OCI-LY7 (cell line): ENCODE measurements at regions not wholly inside any gene's neighbourhood (a gene's known extent, or its start where the extent isn't known, plus 50 kb on each side); places are given as distances from the start of the nearest gene placed in this dataset.

Source experiments
- BruUV-seq: library from RNA; stranded (reverse); fragments of 400-500 nt; replicated peaks from 2 replicates; lab custom pipeline; 2021; lab: Mats Ljungman, UMichigan
- CTCF ChIA-PET: fragments of 300-600 bp; sonication (Branson Sonifier 250); formaldehyde crosslinking; loops from one replicate; lab custom pipeline; 2022; ENCODE audit warnings: antibody characterized with exemption; ENCODE audit not compliant: unreplicated experiment; lab: Charles Lee
- POLR2A ChIA-PET: fragments of 300-600 bp; sonication (Branson Sonifier 250); formaldehyde crosslinking; loops from one replicate; lab custom pipeline; 2022; ENCODE audit warnings: antibody characterized with exemption; lab: Charles Lee
- DNase-seq: peaks from one replicate; pipeline ENCODE4 v3.0.0-alpha.2; 2015; ENCODE audit warnings: low spot score
- H2AFZ ChIP-seq: fragments of 200-600 bp; sonication (generic), shearing (Covaris generic); 2 replicates; pipeline ENCODE4 v1.6.1; 2014; ENCODE audit warnings: mild to moderate bottlenecking, antibody characterized with exemption, low read length, moderate library complexity
- H3K27ac ChIP-seq: fragments of 200-600 bp; sonication (generic); 2 replicates; pipeline ENCODE4 v1.5.1; 2014; ENCODE audit warnings: mixed run types, low read depth, mild to moderate bottlenecking, moderate library complexity, low read length, inconsistent platforms; ENCODE audit not compliant: poor library complexity, severe bottlenecking
- H3K36me3 ChIP-seq: fragments of 200-600 bp; sonication (generic); 2 replicates; pipeline ENCODE4 v1.6.1; 2014; ENCODE audit warnings: mild to moderate bottlenecking, antibody characterized with exemption, low read length, moderate library complexity, mixed read lengths; ENCODE audit not compliant: insufficient read depth
- H3K4me1 ChIP-seq: fragments of 200-600 bp; sonication (generic); 2 replicates; pipeline ENCODE4 v1.5.1; 2014; ENCODE audit warnings: mild to moderate bottlenecking, low read length; ENCODE audit not compliant: insufficient read depth, poor library complexity, severe bottlenecking
- H3K4me2 ChIP-seq: fragments of 200-600 bp; sonication (generic); 2 replicates; pipeline ENCODE4 v1.6.1; 2014; ENCODE audit warnings: mild to moderate bottlenecking, low read length
- H3K4me3 ChIP-seq: fragments of 200-600 bp; sonication (generic); 2 replicates; pipeline ENCODE4 v1.5.1; 2014; ENCODE audit warnings: mild to moderate bottlenecking, low read depth, low read length; ENCODE audit not compliant: poor library complexity, severe bottlenecking
- H3K79me2 ChIP-seq: fragments of 200-600 bp; sonication (generic); 2 replicates; pipeline ENCODE4 v1.6.1; 2016; ENCODE audit warnings: low read depth, mild to moderate bottlenecking, low read length, moderate library complexity, mixed read lengths; ENCODE audit not compliant: insufficient read depth
- H3K9me2 ChIP-seq: fragments of 200-600 bp; sonication (generic); 2 replicates; pipeline ENCODE4 v1.6.1; 2016; ENCODE audit warnings: mild to moderate bottlenecking, low read length, mixed read lengths; ENCODE audit not compliant: insufficient read depth
- H3K9me3 ChIP-seq: fragments of 200-600 bp; sonication (generic); 2 replicates; pipeline ENCODE4 v1.6.1; 2014; ENCODE audit warnings: mild to moderate bottlenecking, mixed run types, low read length, mixed read lengths
- H4K20me1 ChIP-seq: fragments of 200-600 bp; sonication (generic); 2 replicates; pipeline ENCODE4 v1.6.1; 2014; ENCODE audit warnings: mild to moderate bottlenecking, antibody characterized with exemption, low read length, moderate library complexity, mixed read lengths; ENCODE audit not compliant: insufficient read depth
- EZH2phosphoT487 ChIP-seq: fragments of 200-600 bp; sonication (generic); IDR thresholded peaks from 2 replicates; pipeline ENCODE4 v1.6.1; 2018; ENCODE audit warnings: low read depth, borderline replicate concordance, mild to moderate bottlenecking, mixed run types, antibody characterized with exemption, low read length, moderate library complexity, mixed read lengths
- intact Hi-C: fragments of 100-400 bp; cut with micrococcal nuclease; formaldehyde crosslinking; loops from one replicate; pipeline ENCODE4 v1.10.0; 2022; ENCODE audit not compliant: unreplicated experiment
- TF ChIP-seq, protein P1 (sequence below): fragments of 200-600 bp; sonication (generic); conservative IDR thresholded peaks from 2 replicates; pipeline ENCODE4 v1.5.1; 2014; ENCODE audit warnings: mild to moderate bottlenecking, antibody characterized with exemption, low read length, moderate library complexity, mixed read lengths

- Histone ChIP-seq H3K9me2 (no peaks in the 10 kb centered on the region), H2AFZ (no peak overlapping the region), H3K4me1 (no peaks in the 10 kb centered on the region), H3K9me3 (no peaks in the 10 kb centered on the region), H3K27ac (no peak overlapping the region), H3K4me2 (no peak overlapping the region), H3K36me3 (no peaks in the 10 kb centered on the region), H4K20me1 (no peaks in the 10 kb centered on the region), H3K79me2 (no peaks in the 10 kb centered on the region), H3K4me3 (no peak overlapping the region)
- ChIA-PET POLR2A (interaction anchor here (0.6 kb wide), 2 partner anchors 8 to 22 kb away, joined by 3 to 4 read pairs; no protein-coding TSS in a partner anchor), CTCF (no interaction called here)
- intact Hi-C loops, result loop anchor here (5.0 kb wide), 1 partner anchor 352 kb away; no protein-coding TSS in a partner anchor
- no peak for TF ChIP-seq EZH2phosphoT487
- TF ChIP-seq, protein P1, sequence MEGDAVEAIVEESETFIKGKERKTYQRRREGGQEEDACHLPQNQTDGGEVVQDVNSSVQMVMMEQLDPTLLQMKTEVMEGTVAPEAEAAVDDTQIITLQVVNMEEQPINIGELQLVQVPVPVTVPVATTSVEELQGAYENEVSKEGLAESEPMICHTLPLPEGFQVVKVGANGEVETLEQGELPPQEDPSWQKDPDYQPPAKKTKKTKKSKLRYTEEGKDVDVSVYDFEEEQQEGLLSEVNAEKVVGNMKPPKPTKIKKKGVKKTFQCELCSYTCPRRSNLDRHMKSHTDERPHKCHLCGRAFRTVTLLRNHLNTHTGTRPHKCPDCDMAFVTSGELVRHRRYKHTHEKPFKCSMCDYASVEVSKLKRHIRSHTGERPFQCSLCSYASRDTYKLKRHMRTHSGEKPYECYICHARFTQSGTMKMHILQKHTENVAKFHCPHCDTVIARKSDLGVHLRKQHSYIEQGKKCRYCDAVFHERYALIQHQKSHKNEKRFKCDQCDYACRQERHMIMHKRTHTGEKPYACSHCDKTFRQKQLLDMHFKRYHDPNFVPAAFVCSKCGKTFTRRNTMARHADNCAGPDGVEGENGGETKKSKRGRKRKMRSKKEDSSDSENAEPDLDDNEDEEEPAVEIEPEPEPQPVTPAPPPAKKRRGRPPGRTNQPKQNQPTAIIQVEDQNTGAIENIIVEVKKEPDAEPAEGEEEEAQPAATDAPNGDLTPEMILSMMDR, result no peak
- DNase-seq, result no peak
- BruUV-seq, result no TSS peak
Observed at GRCh38 chr3:66139415-66139814, 81.4 kb upstream of the SLC25A26 start.

- Histone ChIP-seq H3K4me2 (no peak overlapping the region), H3K36me3 (no peaks in the 10 kb centered on the region), H3K79me2 (no peaks in the 10 kb centered on the region), H3K9me3 (no peaks in the 10 kb centered on the region), H3K9me2 (no peaks in the 10 kb centered on the region), H3K4me3 (no peak overlapping the region), H3K27ac (no peak overlapping the region), H2AFZ (no peak overlapping the region), H4K20me1 (no peaks in the 10 kb centered on the region), H3K4me1 (no peaks in the 10 kb centered on the region)
- intact Hi-C loops, result loop anchor here (5.0 kb wide), 1 partner anchor 351 kb away; no protein-coding TSS in a partner anchor
- BruUV-seq, result no TSS peak
- ChIA-PET POLR2A (interaction anchor here (0.6 kb wide), 1 partner anchor 22 kb away, joined by 3 read pairs; no protein-coding TSS in a partner anchor), CTCF (no interaction called here)
- TF ChIP-seq EZH2phosphoT487, result no peak
- TF ChIP-seq, protein P1, result peak; percentile 73
- peak; percentile 14 for DNase-seq
Observed at GRCh38 chr3:66138336-66139313, 82.2 kb upstream of the SLC25A26 start.
